ENCODE measurements at regions not wholly inside any gene's neighbourhood (a gene's known extent, or its start where the extent isn't known, plus 50 kb on each side); places are given as distances from the start of the nearest gene placed in this dataset.

DNA sequence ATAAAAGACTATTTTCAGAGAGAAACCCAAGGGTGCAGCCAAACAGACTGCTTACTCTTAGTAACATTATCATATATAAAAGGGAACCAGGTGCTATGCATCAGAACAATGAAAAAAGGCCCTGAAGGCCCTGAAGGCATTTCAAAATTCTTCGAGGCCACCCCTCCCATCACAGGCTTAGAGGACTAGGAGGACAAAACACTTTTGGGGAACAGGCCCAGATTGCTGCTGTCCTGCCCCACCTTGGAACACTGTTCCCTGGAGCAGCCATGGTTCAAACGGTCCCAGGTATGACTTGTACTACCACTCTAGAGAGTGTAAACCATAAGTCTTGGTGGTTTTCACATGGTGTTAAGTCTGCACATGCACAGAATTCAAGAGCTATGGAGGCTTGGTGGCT, 2183.1 kb upstream of the CELF4 start:
- TF ChIP-seq, protein P1, sequence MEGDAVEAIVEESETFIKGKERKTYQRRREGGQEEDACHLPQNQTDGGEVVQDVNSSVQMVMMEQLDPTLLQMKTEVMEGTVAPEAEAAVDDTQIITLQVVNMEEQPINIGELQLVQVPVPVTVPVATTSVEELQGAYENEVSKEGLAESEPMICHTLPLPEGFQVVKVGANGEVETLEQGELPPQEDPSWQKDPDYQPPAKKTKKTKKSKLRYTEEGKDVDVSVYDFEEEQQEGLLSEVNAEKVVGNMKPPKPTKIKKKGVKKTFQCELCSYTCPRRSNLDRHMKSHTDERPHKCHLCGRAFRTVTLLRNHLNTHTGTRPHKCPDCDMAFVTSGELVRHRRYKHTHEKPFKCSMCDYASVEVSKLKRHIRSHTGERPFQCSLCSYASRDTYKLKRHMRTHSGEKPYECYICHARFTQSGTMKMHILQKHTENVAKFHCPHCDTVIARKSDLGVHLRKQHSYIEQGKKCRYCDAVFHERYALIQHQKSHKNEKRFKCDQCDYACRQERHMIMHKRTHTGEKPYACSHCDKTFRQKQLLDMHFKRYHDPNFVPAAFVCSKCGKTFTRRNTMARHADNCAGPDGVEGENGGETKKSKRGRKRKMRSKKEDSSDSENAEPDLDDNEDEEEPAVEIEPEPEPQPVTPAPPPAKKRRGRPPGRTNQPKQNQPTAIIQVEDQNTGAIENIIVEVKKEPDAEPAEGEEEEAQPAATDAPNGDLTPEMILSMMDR (IDR thresholded peaks at IDR 0.05; ENCODE audit: low read depth, low read length, missing input control): no peak
- TF ChIP-seq, protein P2, sequence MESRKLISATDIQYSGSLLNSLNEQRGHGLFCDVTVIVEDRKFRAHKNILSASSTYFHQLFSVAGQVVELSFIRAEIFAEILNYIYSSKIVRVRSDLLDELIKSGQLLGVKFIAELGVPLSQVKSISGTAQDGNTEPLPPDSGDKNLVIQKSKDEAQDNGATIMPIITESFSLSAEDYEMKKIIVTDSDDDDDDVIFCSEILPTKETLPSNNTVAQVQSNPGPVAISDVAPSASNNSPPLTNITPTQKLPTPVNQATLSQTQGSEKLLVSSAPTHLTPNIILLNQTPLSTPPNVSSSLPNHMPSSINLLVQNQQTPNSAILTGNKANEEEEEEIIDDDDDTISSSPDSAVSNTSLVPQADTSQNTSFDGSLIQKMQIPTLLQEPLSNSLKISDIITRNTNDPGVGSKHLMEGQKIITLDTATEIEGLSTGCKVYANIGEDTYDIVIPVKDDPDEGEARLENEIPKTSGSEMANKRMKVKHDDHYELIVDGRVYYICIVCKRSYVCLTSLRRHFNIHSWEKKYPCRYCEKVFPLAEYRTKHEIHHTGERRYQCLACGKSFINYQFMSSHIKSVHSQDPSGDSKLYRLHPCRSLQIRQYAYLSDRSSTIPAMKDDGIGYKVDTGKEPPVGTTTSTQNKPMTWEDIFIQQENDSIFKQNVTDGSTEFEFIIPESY (IDR thresholded peaks at IDR 0.05): no peak
- no peak for TF ChIP-seq TAF1 (conservative IDR thresholded peaks at IDR 0.05)
- TF ChIP-seq GABPA (IDR thresholded peaks at IDR 0.05 in 1 of 2, conservative IDR thresholded peaks at IDR 0.05 in 1 of 2): no peak

Measured in liver (tissue), 3 donors.